Anterior cingulate cortex (tissue), 58 donors: ENCODE measurements at regions not wholly inside any gene's neighbourhood (a gene's known extent, or its start where the extent isn't known, plus 50 kb on each side); places are given as distances from the start of the nearest gene placed in this dataset.
A peak's percentile ranks its signal among the peaks of the same experiment; 100 is the strongest.
"Not testable (repeated sequence)": the region's sequence is repeated elsewhere in the genome, so short reads cannot be mapped to it uniquely, and the experiment has no call there.

Experiments
- DNase-seq, 58 donors: peaks; one replicate each; lab custom pipeline; 2025; lab: John Stamatoyannopoulos, UW

- not testable (repeated sequence) for DNase-seq
These were observed 256.9 kb downstream of the FAM72C start for GRCh38 chr1:143714913-143715312.

GRCh38 chr1:143709606-143710259 is 262.1 kb downstream of the FAM72C start:
- DNase-seq, result peak in 2 of 58 donors; percentile 1 to 3

GRCh38 chr1:143702739-143703138 is 269.0 kb downstream of the FAM72C start:
- not testable (repeated sequence) for DNase-seq

GRCh38 chr1:143699731-143700130 is 272.1 kb downstream of the FAM72C start:
- DNase-seq, result no peak

- peak in 1 of 58 donors; percentile 7 for DNase-seq
These were observed 272.7 kb downstream of the FAM72C start for GRCh38 chr1:143699115-143699514.

GRCh38 chr1:143698016-143698415 is 273.8 kb downstream of the FAM72C start:
- peak in 1 of 58 donors; percentile 2 for DNase-seq

GRCh38 chr1:143694085-143694484 is 277.7 kb downstream of the FAM72C start:
- no peak for DNase-seq

- DNase-seq, result no peak
These were observed 279.7 kb downstream of the FAM72C start for GRCh38 chr1:143691971-143692529.

GRCh38 chr1:143691400-143691891 is 280.3 kb downstream of the FAM72C start:
- DNase-seq, result no peak

GRCh38 chr1:143689781-143690180 is 282.0 kb downstream of the FAM72C start:
- no peak for DNase-seq

- no peak for DNase-seq
These were observed 291.5 kb downstream of the FAM72C start for GRCh38 chr1:143680304-143680703.

GRCh38 chr1:143672983-143673382 is 298.8 kb downstream of the FAM72C start:
- DNase-seq, result no peak

- DNase-seq, result no peak
These were observed 304.1 kb downstream of the FAM72C start for GRCh38 chr1:143667730-143668129.

GRCh38 chr1:143666851-143667250 is 304.9 kb downstream of the FAM72C start:
- no peak for DNase-seq

- peak in 3 of 58 donors; percentile 1 to 14 (median 7) for DNase-seq
These were observed 306.2 kb downstream of the FAM72C start for GRCh38 chr1:143665606-143666005.

GRCh38 chr1:143663056-143663455 is 308.7 kb downstream of the FAM72C start:
- DNase-seq, result not testable (repeated sequence)

GRCh38 chr1:143661418-143662101 is 310.2 kb downstream of the FAM72C start:
- no peak for DNase-seq

- DNase-seq, result peak in 1 of 58 donors; percentile 7
These were observed 311.3 kb downstream of the FAM72C start for GRCh38 chr1:143660354-143660941.

- DNase-seq, result no peak
These were observed 318.4 kb downstream of the FAM72C start for GRCh38 chr1:143653429-143653802.

- DNase-seq, result no peak
These were observed 318.9 kb downstream of the FAM72C start for GRCh38 chr1:143652744-143653428.

- no peak for DNase-seq
These were observed 319.6 kb downstream of the FAM72C start for GRCh38 chr1:143652187-143652586.
